ENCODE measurements at regions not wholly inside any gene's neighbourhood (a gene's known extent, or its start where the extent isn't known, plus 50 kb on each side); places are given as distances from the start of the nearest gene placed in this dataset.

- Histone ChIP-seq H3K18ac (ENCODE audit: insufficient read length, low read depth, low read length) (no peak overlapping the region), H3K23me2 (ENCODE audit: insufficient read length, low read depth, low read length, poor library complexity, severe bottlenecking) (no peaks in the 10 kb centered on the region), H2BK120ac (ENCODE audit: low read depth, low read length, poor library complexity, severe bottlenecking) (no peak overlapping the region)
These were observed 180.2 kb upstream of the HES1 start for GRCh38 chr3:193955719-193956118.

More at GRCh38 chr3:193955719-193956118, 180.2 kb upstream of the HES1 start:
- H4K5ac ChIP-seq (ENCODE audit: insufficient read length, low read depth, low read length): no peak overlapping the region
- Mint-ChIP-seq H3K36me3 (ENCODE audit: insufficient read depth in 1 of 3, low read depth in 3 of 3) (peaks cover 2 to 33% (median 8%) of the 10 kb centered on the region in 3 experiments; a peak in 6 of 7 replicates), H3K4me3 (no peak overlapping the region), H3K27ac (no peak overlapping the region), H3K9me3 (peaks cover 18 to 36% of the 10 kb centered on the region in 2 experiments), H3K27me3 (ENCODE audit: low read depth) (peaks cover 32% of the 10 kb centered on the region), H3K4me1 (peaks cover 3 to 16% of the 10 kb centered on the region in 2 experiments; a peak in 3 of 4 replicates)
- no peaks in the 10 kb centered on the region for H3K79me2 ChIP-seq (ENCODE audit: insufficient read depth, low read length)
- H3K79me1 ChIP-seq (ENCODE audit: insufficient read depth, low read depth, low read length, poor library complexity, severe bottlenecking): no peaks in the 10 kb centered on the region
- TF ChIP-seq, protein P1, sequence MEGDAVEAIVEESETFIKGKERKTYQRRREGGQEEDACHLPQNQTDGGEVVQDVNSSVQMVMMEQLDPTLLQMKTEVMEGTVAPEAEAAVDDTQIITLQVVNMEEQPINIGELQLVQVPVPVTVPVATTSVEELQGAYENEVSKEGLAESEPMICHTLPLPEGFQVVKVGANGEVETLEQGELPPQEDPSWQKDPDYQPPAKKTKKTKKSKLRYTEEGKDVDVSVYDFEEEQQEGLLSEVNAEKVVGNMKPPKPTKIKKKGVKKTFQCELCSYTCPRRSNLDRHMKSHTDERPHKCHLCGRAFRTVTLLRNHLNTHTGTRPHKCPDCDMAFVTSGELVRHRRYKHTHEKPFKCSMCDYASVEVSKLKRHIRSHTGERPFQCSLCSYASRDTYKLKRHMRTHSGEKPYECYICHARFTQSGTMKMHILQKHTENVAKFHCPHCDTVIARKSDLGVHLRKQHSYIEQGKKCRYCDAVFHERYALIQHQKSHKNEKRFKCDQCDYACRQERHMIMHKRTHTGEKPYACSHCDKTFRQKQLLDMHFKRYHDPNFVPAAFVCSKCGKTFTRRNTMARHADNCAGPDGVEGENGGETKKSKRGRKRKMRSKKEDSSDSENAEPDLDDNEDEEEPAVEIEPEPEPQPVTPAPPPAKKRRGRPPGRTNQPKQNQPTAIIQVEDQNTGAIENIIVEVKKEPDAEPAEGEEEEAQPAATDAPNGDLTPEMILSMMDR (conservative IDR thresholded peaks at IDR 0.05): no peak
- H3K4me1 ChIP-seq (ENCODE audit: insufficient read depth, low read length): no peaks in the 10 kb centered on the region
- H3K9me3 ChIP-seq (ENCODE audit: control insufficient read depth, low read depth, low read length): no peaks in the 10 kb centered on the region
- no peak overlapping the region for H2AFZ ChIP-seq (ENCODE audit: low read length)
- no peak overlapping the region for H2AK5ac ChIP-seq (ENCODE audit: insufficient read length, low read length)
- H2BK5ac ChIP-seq (ENCODE audit: insufficient read length, low read length): no peak overlapping the region
- no peak overlapping the region for H4K91ac ChIP-seq (ENCODE audit: insufficient read length, low read depth, low read length)
- no peak overlapping the region for H2BK20ac ChIP-seq (ENCODE audit: low read depth, low read length, poor library complexity, severe bottlenecking)
- no peak overlapping the region for H4K8ac ChIP-seq (replicated peaks; ENCODE audit: insufficient read length, low read depth, low read length)
- no peak overlapping the region for H3K4ac ChIP-seq (ENCODE audit: low read depth, low read length)
- no peak overlapping the region for H3K4me2 ChIP-seq (ENCODE audit: insufficient read depth, insufficient read length, low read length)
- no peak overlapping the region for H3K56ac ChIP-seq (ENCODE audit: insufficient read length, low read depth, low read length)
- no CpG with 5 or more reads among the region's 7 CpGs for WGBS (ENCODE audit: extremely low coverage, insufficient read length, low lambda C conversion rate)
- H3K27ac ChIP-seq (ENCODE audit: insufficient read length, low read depth, low read length): no peak overlapping the region
- H3K14ac ChIP-seq (ENCODE audit: insufficient read depth, low read length): no peak overlapping the region
- H3K23ac ChIP-seq (ENCODE audit: insufficient read length, low read depth, low read length): no peak overlapping the region
- H2BK12ac ChIP-seq (ENCODE audit: insufficient read length, low read depth, low read length): no peak overlapping the region
- no peak for DNase-seq
- no peak overlapping the region for H2BK15ac ChIP-seq (ENCODE audit: low read depth, low read length)
- H3T11ph ChIP-seq (ENCODE audit: low read length): no peak overlapping the region
- no peaks in the 10 kb centered on the region; the same call in 1 of the 2 replicates for H3K27me3 ChIP-seq (ENCODE audit: insufficient read depth, low read length)
- no peak overlapping the region for H3K9ac ChIP-seq (ENCODE audit: extremely low read depth, insufficient read length, low read length)
- H4K20me1 ChIP-seq (ENCODE audit: control insufficient read depth, insufficient read depth, insufficient read length): no peaks in the 10 kb centered on the region

Measured in H9 (cell line).